ENCODE measurements at regions not wholly inside any gene's neighbourhood (a gene's known extent, or its start where the extent isn't known, plus 50 kb on each side); places are given as distances from the start of the nearest gene placed in this dataset.

- DNase-seq (ENCODE audit: low spot score in 2 of 2): no peak
- Histone ChIP-seq H3K4me3 (no peak overlapping the region), H3K4me1 (no peaks in the 10 kb centered on the region), H3K9me3 (peaks cover 0 to 15% (median 0%) of the 10 kb centered on the region in 4 donors), H3K36me3 (no peaks in the 10 kb centered on the region), H3K27me3 (no peaks in the 10 kb centered on the region), H3K27ac (no peak overlapping the region)
- 91 to 100% methylated on average over 1 of the region's 1 CpG for WGBS, 2 donors
- no peak for TF ChIP-seq CTCF (IDR thresholded peaks at IDR 0.05)
- TF ChIP-seq EP300 (IDR thresholded peaks at IDR 0.05): no peak
- TF ChIP-seq POLR2A (IDR thresholded peaks at IDR 0.05): no peak
Measured at GRCh38 chr1:30277415-30277814, 446.0 kb downstream of the MATN1 start.

GRCh38 chr1:30275926-30276764 lies 447.2 kb downstream of the MATN1 start:
- TF ChIP-seq EP300 (IDR thresholded peaks at IDR 0.05) (no peak), POLR2A (IDR thresholded peaks at IDR 0.05) (no peak), CTCF (IDR thresholded peaks at IDR 0.05) (no peak)
- no peak for DNase-seq (ENCODE audit: low spot score in 2 of 2)
- no peaks in the 10 kb centered on the region for H3K27me3 ChIP-seq

GRCh38 chr1:30274976-30275621 lies 448.3 kb downstream of the MATN1 start:
- no peaks in the 10 kb centered on the region for H3K4me1 ChIP-seq
- H3K4me3 ChIP-seq: no peak overlapping the region
- TF ChIP-seq POLR2A (IDR thresholded peaks at IDR 0.05) (no peak), CTCF (IDR thresholded peaks at IDR 0.05) (no peak), EP300 (IDR thresholded peaks at IDR 0.05) (no peak)
- H3K27ac ChIP-seq: no peak overlapping the region
- 68 to 76% methylated on average over 2 to 3 of the region's 3 CpGs for WGBS, 2 donors
- no peaks in the 10 kb centered on the region for H3K27me3 ChIP-seq
- H3K36me3 ChIP-seq: no peaks in the 10 kb centered on the region
- peaks cover 0 to 15% (median 0%) of the 10 kb centered on the region in 4 donors for H3K9me3 ChIP-seq
- no peak for DNase-seq (ENCODE audit: low spot score in 2 of 2)

More at GRCh38 chr1:30275926-30276764, 447.2 kb downstream of the MATN1 start:
- no peak overlapping the region for H3K4me3 ChIP-seq
- no peak overlapping the region for H3K27ac ChIP-seq
- H3K9me3 ChIP-seq: peaks cover 0 to 15% (median 0%) of the 10 kb centered on the region in 4 donors
- H3K36me3 ChIP-seq: no peaks in the 10 kb centered on the region
- no peaks in the 10 kb centered on the region for H3K4me1 ChIP-seq
- WGBS, 2 donors: 65 to 71% methylated on average over 14 to 15 of the region's 15 CpGs

GRCh38 chr1:30274173-30274970 lies 449.0 kb downstream of the MATN1 start:
- no peak for TF ChIP-seq EP300 (IDR thresholded peaks at IDR 0.05)
- TF ChIP-seq CTCF (IDR thresholded peaks at IDR 0.05): no peak
- no peak for TF ChIP-seq POLR2A (IDR thresholded peaks at IDR 0.05)
- Histone ChIP-seq H3K36me3 (no peaks in the 10 kb centered on the region), H3K27ac (no peak overlapping the region), H3K9me3 (peaks cover 0 to 15% (median 0%) of the 10 kb centered on the region in 4 donors), H3K4me3 (no peak overlapping the region), H3K4me1 (no peaks in the 10 kb centered on the region), H3K27me3 (no peaks in the 10 kb centered on the region)
- no peak for DNase-seq (ENCODE audit: low spot score in 2 of 2)
- WGBS, 2 donors: 43 to 83% methylated on average over 1 of the region's 3 CpGs
